K562 (cell line): ENCODE measurements at regions not wholly inside any gene's neighbourhood (a gene's known extent, or its start where the extent isn't known, plus 50 kb on each side); places are given as distances from the start of the nearest gene placed in this dataset.

Source experiments
- ARID4B ChIP-seq: sonication (generic); formaldehyde crosslinking; IDR thresholded peaks from 2 replicates; pipeline ENCODE4 v1.8.0; 2022; ENCODE audit warnings: mild to moderate bottlenecking, missing genetic modification reagents
- ATF1 ChIP-seq, 2 experiments: fragments of 450-650 bp in 1 of 2; IDR thresholded peaks; 2 replicates each; pipeline ENCODE4 v1.6.1; 2016; ENCODE audit warnings: missing compliant biosample characterization in 1 of 2, missing genetic modification characterization in 1 of 2
- CEBPG ChIP-seq, 3 experiments: fragments of 200-800 bp in 1 of 3; sonication (Bioruptor generic) in 1 of 3; sonication (generic) in 1 of 3; formaldehyde crosslinking in 1 of 3; IDR thresholded peaks in 2 of 3; conservative IDR thresholded peaks in 1 of 3; 2 replicates each; pipeline versions ENCODE4 v1.6.1 to v1.8.0; 2016 to 2022; ENCODE audit warnings: missing compliant biosample characterization in 2 of 3, missing genetic modification characterization in 2 of 3, mild to moderate bottlenecking in 1 of 3, missing genetic modification reagents in 1 of 3
- CEBPZ ChIP-seq: fragments of 150-350 bp; IDR thresholded peaks from 2 replicates; pipeline ENCODE4 v1.6.1; 2014; ENCODE audit warnings: low read depth, mild to moderate bottlenecking, low read length, borderline replicate concordance
- CTCF ChIP-seq, 3 experiments: IDR thresholded peaks in 2 of 3; conservative IDR thresholded peaks in 1 of 3; 2 replicates each; pipeline ENCODE4 v1.5.1; 2011 to 2012; ENCODE audit warnings: low read length in 3 of 3, mild to moderate bottlenecking in 3 of 3, control low read depth in 2 of 3, improper control_type of control experiment in 1 of 3, inconsistent platforms in 1 of 3, low read depth in 1 of 3, mixed read lengths in 1 of 3, moderate library complexity in 1 of 3; ENCODE audit not compliant: insufficient read depth in 2 of 3
- KDM5B ChIP-seq: fragments of 200-600 bp; sonication (generic); IDR thresholded peaks from 2 replicates; pipeline ENCODE4 v1.6.1; 2012; ENCODE audit warnings: low read depth, mild to moderate bottlenecking, moderate library complexity, low read length, control low read depth, inconsistent platforms; ENCODE audit not compliant: insufficient replicate concordance
- RBM22 ChIP-seq: fragments of 200-400 bp; formaldehyde crosslinking; IDR thresholded peaks from 2 replicates; pipeline ENCODE4 v1.6.1; 2018; ENCODE audit warnings: low read length, low read depth; ENCODE audit not compliant: poor library complexity, severe bottlenecking
- RHOXF2B ChIP-seq: fragments of 250-450 bp; sonication (Bioruptor Pico); conservative IDR thresholded peaks from 2 replicates; pipeline ENCODE4 v1.5.1; 2021
- SRF ChIP-seq, 2 experiments: fragments of 250-450, 450-650 bp in 1 of 2; sonication (Bioruptor Pico) in 1 of 2; sonication (generic) in 1 of 2; formaldehyde crosslinking; IDR thresholded peaks; 2 replicates each; pipeline versions ENCODE4 v1.5.0 to v1.5.1; 2020 to 2022; ENCODE audit warnings: mild to moderate bottlenecking in 1 of 2, missing genetic modification reagents in 1 of 2
- ZNF766 ChIP-seq: fragments of 200-800 bp; sonication (Bioruptor generic); conservative IDR thresholded peaks from 2 replicates; pipeline ENCODE4 v1.6.1; 2016; ENCODE audit warnings: missing genetic modification characterization, missing compliant biosample characterization
- ZNF79 ChIP-seq: fragments of 250-450 bp; sonication (Bioruptor Pico); IDR thresholded peaks from 2 replicates; pipeline ENCODE4 v1.4.0; 2020; ENCODE audit warnings: low read depth, mild to moderate bottlenecking, moderate library complexity

- no peak for TF ChIP-seq ARID4B
- TF ChIP-seq ZNF766 (CRISPR knock-in tag) = no peak
- no peak for TF ChIP-seq CEBPZ
- no peak for TF ChIP-seq SRF (CRISPR knock-in tag; IDR thresholded peaks at IDR 0.05)
- no peak for TF ChIP-seq RHOXF2B (CRISPR knock-in tag)
- TF ChIP-seq ZNF79 (CRISPR knock-in tag) = no peak
- no peak for TF ChIP-seq ATF1 (CRISPR knock-in tag; IDR thresholded peaks at IDR 0.05)
- no peak for TF ChIP-seq ATF1 (tag; IDR thresholded peaks at IDR 0.05)
- no peak for TF ChIP-seq CEBPG (CRISPR knock-in tag; IDR thresholded peaks at IDR 0.05)
- TF ChIP-seq CEBPG (tag; conservative IDR thresholded peaks at IDR 0.05 in 1 of 2, IDR thresholded peaks at IDR 0.05 in 1 of 2) = no peak
- no peak for TF ChIP-seq RBM22
- no peak for TF ChIP-seq KDM5B
- TF ChIP-seq CTCF (IDR thresholded peaks at IDR 0.05 in 2 of 3, conservative IDR thresholded peaks at IDR 0.05 in 1 of 3; ENCODE audit: insufficient read depth in 2 of 3, low read depth in 1 of 3, low read length in 3 of 3) = no peak
Measured at GRCh38 chr18:40072761-40073160, 1882.3 kb upstream of the PIK3C3 start.
